ENCODE measurements at regions not wholly inside any gene's neighbourhood (a gene's known extent, or its start where the extent isn't known, plus 50 kb on each side); places are given as distances from the start of the nearest gene placed in this dataset.

DNA sequence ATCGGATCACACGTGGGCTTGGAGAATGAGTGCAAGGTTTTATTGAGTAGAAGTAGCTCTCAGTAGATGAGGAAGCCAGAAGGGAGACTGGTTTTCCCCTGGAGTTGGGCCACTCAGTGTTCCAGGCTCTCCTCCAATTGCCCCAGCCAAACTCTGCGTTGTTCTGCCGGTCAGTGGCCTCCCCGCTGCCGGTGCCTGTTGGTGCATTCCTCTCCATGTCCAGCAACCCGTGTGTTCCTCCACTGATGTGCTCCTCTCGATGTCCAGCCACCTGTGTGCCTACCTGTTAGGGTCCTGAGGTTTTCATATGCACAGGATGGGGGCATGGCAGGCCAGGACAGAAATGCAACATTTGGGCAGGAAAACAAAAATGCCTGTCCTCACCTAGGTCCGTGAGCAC lies 888.0 kb upstream of the PTPRD start:
- H3K27ac ChIP-seq: no peak overlapping the region
- no peak overlapping the region for H2AFZ ChIP-seq
- DNase-seq (ENCODE audit: low spot score): no peak
- no peak overlapping the region for H3K4me2 ChIP-seq
- TF ChIP-seq, protein P1, sequence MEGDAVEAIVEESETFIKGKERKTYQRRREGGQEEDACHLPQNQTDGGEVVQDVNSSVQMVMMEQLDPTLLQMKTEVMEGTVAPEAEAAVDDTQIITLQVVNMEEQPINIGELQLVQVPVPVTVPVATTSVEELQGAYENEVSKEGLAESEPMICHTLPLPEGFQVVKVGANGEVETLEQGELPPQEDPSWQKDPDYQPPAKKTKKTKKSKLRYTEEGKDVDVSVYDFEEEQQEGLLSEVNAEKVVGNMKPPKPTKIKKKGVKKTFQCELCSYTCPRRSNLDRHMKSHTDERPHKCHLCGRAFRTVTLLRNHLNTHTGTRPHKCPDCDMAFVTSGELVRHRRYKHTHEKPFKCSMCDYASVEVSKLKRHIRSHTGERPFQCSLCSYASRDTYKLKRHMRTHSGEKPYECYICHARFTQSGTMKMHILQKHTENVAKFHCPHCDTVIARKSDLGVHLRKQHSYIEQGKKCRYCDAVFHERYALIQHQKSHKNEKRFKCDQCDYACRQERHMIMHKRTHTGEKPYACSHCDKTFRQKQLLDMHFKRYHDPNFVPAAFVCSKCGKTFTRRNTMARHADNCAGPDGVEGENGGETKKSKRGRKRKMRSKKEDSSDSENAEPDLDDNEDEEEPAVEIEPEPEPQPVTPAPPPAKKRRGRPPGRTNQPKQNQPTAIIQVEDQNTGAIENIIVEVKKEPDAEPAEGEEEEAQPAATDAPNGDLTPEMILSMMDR (IDR thresholded peaks at IDR 0.05; ENCODE audit: poor library complexity): no peak
- TF ChIP-seq EZH2phosphoT487 (IDR thresholded peaks at IDR 0.05; ENCODE audit: low read depth, severe bottlenecking, unreplicated experiment) (no peak), EZH2 (IDR thresholded peaks at IDR 0.05; ENCODE audit: borderline replicate concordance) (no peak)
- no peaks in the 10 kb centered on the region for H3K36me3 ChIP-seq (replicated peaks; ENCODE audit: insufficient read depth, low read depth)
- H3K9me2 ChIP-seq (replicated peaks; ENCODE audit: insufficient read depth): no peaks in the 10 kb centered on the region
- H3K9me3 ChIP-seq (ENCODE audit: low read depth): no peaks in the 10 kb centered on the region
- no peaks in the 10 kb centered on the region for H3K4me1 ChIP-seq (ENCODE audit: insufficient read depth)
- 95% methylated on average over 9 of the region's 9 CpGs for WGBS (ENCODE audit: low lambda C conversion rate, missing lambda C conversion rate)
- no peaks in the 10 kb centered on the region for H3K27me3 ChIP-seq
- H3K4me3 ChIP-seq: no peak overlapping the region
- H4K20me1 ChIP-seq (ENCODE audit: insufficient read depth, poor library complexity, severe bottlenecking): no peaks in the 10 kb centered on the region
- no peaks in the 10 kb centered on the region for H3K79me2 ChIP-seq

DNA sequence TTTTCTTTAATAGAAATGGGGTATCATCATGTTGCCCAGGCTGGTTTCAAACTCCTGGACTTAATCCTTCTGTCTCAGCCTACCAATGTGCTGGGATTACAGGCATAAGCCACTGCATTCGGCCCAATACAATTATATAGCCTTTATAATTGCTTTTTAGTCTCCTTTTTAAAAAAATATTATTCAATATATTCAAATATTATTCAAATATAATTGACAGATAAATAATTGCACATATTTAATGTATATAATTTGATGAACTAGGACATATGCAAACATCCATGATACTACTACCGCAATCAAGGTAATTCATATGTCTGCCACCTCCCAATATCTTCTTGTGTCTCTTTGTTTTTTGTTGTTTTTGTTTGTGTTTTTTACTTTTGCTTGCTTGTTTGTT lies 894.2 kb upstream of the PTPRD start:
- H3K36me3 ChIP-seq (replicated peaks; ENCODE audit: insufficient read depth, low read depth): no peaks in the 10 kb centered on the region
- no peaks in the 10 kb centered on the region for H3K9me2 ChIP-seq (replicated peaks; ENCODE audit: insufficient read depth)
- no peaks in the 10 kb centered on the region for H3K4me1 ChIP-seq (ENCODE audit: insufficient read depth)
- no peaks in the 10 kb centered on the region for H4K20me1 ChIP-seq (ENCODE audit: insufficient read depth, poor library complexity, severe bottlenecking)
- DNase-seq (ENCODE audit: low spot score): no peak
- no peak overlapping the region for H2AFZ ChIP-seq
- no peak overlapping the region for H3K4me2 ChIP-seq
- TF ChIP-seq, protein P1 (IDR thresholded peaks at IDR 0.05; ENCODE audit: poor library complexity): no peak
- TF ChIP-seq EZH2phosphoT487 (IDR thresholded peaks at IDR 0.05; ENCODE audit: low read depth, severe bottlenecking, unreplicated experiment) (no peak), EZH2 (IDR thresholded peaks at IDR 0.05; ENCODE audit: borderline replicate concordance) (no peak)
- H3K9me3 ChIP-seq (ENCODE audit: low read depth): no peaks in the 10 kb centered on the region
- no peak overlapping the region for H3K27ac ChIP-seq
- no peaks in the 10 kb centered on the region for H3K27me3 ChIP-seq
- WGBS (ENCODE audit: low lambda C conversion rate, missing lambda C conversion rate): 81% methylated on average over 2 of the region's 2 CpGs
- no peaks in the 10 kb centered on the region for H3K79me2 ChIP-seq
- no peak overlapping the region for H3K4me3 ChIP-seq

DNA sequence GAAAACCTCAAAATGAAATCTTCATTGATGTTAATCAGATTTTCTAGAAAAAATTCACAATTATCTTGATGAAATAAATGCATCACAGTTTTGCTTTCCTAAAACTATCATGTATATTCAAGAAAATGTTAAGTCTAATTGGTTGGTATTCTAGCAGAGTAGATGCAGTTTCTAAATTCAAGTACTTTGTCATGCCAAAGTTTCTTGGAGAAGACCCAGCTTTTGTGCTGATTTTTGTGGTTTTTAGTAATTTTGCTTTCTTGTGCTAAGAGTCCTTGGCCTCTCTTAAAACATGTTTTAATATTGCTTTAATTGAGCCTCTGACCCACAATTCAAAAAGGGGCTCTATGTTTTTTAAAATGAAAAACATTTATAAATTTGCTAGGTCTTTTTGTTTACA lies 924.8 kb upstream of the PTPRD start:
- no peak for TF ChIP-seq EZH2 (IDR thresholded peaks at IDR 0.05; ENCODE audit: borderline replicate concordance)
- no peak for TF ChIP-seq EZH2phosphoT487 (IDR thresholded peaks at IDR 0.05; ENCODE audit: low read depth, severe bottlenecking, unreplicated experiment)
- TF ChIP-seq, protein P1 (IDR thresholded peaks at IDR 0.05; ENCODE audit: poor library complexity): no peak
- no peak overlapping the region for H3K27ac ChIP-seq
- no peaks in the 10 kb centered on the region for H3K9me3 ChIP-seq (ENCODE audit: low read depth)

DNA sequence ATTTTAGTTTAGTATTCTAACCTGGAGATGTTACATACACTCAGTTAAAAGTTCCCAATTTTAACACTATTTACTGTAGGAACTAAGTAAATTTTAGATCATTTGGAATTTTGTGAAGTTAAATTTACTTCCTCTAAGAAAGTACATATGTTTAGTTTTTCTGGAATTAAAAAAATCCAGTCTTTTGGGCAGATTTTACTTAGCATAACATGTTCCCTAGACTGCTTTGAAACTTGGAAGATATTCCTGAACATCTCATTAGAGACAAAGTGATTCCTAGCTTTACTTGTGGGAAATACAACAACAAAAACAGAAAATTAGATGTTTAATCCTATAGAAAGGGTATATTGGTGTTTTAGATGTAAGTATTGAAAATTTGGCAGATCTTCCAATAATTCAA lies 930.0 kb upstream of the PTPRD start:
- no peaks in the 10 kb centered on the region for H4K20me1 ChIP-seq (ENCODE audit: insufficient read depth, poor library complexity, severe bottlenecking)
- no peak for TF ChIP-seq EZH2phosphoT487 (IDR thresholded peaks at IDR 0.05; ENCODE audit: low read depth, severe bottlenecking, unreplicated experiment)
- no peak for TF ChIP-seq EZH2 (IDR thresholded peaks at IDR 0.05; ENCODE audit: borderline replicate concordance)
- TF ChIP-seq, protein P1 (IDR thresholded peaks at IDR 0.05; ENCODE audit: poor library complexity): no peak
- no peak overlapping the region for H3K4me3 ChIP-seq
- H3K4me2 ChIP-seq: no peak overlapping the region
- no peaks in the 10 kb centered on the region for H3K9me3 ChIP-seq (ENCODE audit: low read depth)
- H3K9me2 ChIP-seq (replicated peaks; ENCODE audit: insufficient read depth): no peaks in the 10 kb centered on the region
- DNase-seq (ENCODE audit: low spot score): no peak
- no peaks in the 10 kb centered on the region for H3K79me2 ChIP-seq
- no peaks in the 10 kb centered on the region for H3K4me1 ChIP-seq (ENCODE audit: insufficient read depth)
- no peaks in the 10 kb centered on the region for H3K27me3 ChIP-seq
- no peaks in the 10 kb centered on the region for H3K36me3 ChIP-seq (replicated peaks; ENCODE audit: insufficient read depth, low read depth)
- H3K27ac ChIP-seq: no peak overlapping the region
- no peak overlapping the region for H2AFZ ChIP-seq

More for the DNA sequence above, 924.8 kb upstream of the PTPRD start:
- Histone ChIP-seq H3K27me3 (no peaks in the 10 kb centered on the region), H3K4me2 (no peak overlapping the region), H3K4me1 (ENCODE audit: insufficient read depth) (peaks cover 6% of the 10 kb centered on the region), H3K36me3 (replicated peaks; ENCODE audit: insufficient read depth, low read depth) (no peaks in the 10 kb centered on the region), H2AFZ (no peak overlapping the region), H4K20me1 (ENCODE audit: insufficient read depth, poor library complexity, severe bottlenecking) (no peaks in the 10 kb centered on the region), H3K9me2 (replicated peaks; ENCODE audit: insufficient read depth) (no peaks in the 10 kb centered on the region), H3K79me2 (no peaks in the 10 kb centered on the region), H3K4me3 (no peak overlapping the region)
- DNase-seq (ENCODE audit: low spot score): no peak

Measured in hepatocyte (in vitro differentiated cells).